ENCODE measurements at regions not wholly inside any gene's neighbourhood (a gene's known extent, or its start where the extent isn't known, plus 50 kb on each side); places are given as distances from the start of the nearest gene placed in this dataset.

GRCh38 chr10:28881171-28881882 is 204.0 kb downstream of the BAMBI start:
- DNase-seq (ENCODE audit: low read depth): no peak
- Histone ChIP-seq H3K36me3 (ENCODE audit: control insufficient read depth, insufficient read depth, low read length) (no peaks in the 10 kb centered on the region), H3K27me3 (ENCODE audit: control insufficient read depth, insufficient read depth, low read length) (no peaks in the 10 kb centered on the region), H3K4me3 (ENCODE audit: low read depth, low read length) (no peak overlapping the region)
- TF ChIP-seq, protein P1, sequence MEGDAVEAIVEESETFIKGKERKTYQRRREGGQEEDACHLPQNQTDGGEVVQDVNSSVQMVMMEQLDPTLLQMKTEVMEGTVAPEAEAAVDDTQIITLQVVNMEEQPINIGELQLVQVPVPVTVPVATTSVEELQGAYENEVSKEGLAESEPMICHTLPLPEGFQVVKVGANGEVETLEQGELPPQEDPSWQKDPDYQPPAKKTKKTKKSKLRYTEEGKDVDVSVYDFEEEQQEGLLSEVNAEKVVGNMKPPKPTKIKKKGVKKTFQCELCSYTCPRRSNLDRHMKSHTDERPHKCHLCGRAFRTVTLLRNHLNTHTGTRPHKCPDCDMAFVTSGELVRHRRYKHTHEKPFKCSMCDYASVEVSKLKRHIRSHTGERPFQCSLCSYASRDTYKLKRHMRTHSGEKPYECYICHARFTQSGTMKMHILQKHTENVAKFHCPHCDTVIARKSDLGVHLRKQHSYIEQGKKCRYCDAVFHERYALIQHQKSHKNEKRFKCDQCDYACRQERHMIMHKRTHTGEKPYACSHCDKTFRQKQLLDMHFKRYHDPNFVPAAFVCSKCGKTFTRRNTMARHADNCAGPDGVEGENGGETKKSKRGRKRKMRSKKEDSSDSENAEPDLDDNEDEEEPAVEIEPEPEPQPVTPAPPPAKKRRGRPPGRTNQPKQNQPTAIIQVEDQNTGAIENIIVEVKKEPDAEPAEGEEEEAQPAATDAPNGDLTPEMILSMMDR (IDR thresholded peaks at IDR 0.05; ENCODE audit: insufficient read depth, low read depth, low read length): no peak
- CTCF ChIA-PET: interaction anchor here (1.2 kb wide), 1 partner anchor 10 kb away, joined by 5 read pairs; no protein-coding TSS in a partner anchor
- POLR2A ChIA-PET: no interaction called here

DNA sequence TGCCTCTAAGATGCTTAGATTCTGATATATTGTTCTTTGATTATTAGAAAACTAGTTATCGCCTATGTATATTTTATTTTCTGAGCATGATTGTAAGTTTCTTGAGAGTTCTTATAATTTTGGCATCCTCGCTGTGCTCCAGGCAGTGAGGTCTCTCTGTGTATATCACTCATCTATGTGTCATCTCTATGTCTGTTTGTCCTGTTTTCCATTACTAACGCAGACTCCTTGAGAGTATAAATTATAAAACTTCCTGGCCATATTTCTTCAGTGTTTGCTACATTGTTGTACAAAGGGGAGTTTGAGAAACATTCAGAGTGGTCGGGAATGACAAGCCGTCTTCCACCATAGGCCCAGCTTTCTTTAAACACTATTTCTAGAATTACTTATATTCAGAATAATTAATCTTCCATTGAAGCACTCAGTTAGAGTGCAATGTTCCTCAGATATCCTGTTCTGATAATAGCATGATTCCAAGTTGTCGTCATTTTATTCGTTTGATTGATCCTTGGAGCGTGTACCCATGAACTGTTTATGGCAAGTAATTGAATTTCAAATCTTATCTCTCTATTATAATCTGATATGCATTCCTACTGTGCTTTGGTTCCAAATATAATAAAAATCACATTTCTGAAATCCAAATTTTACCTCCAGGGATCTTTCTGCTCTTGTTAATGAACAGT is 206.6 kb downstream of the BAMBI start:
- no peaks in the 10 kb centered on the region for H3K36me3 ChIP-seq (ENCODE audit: control insufficient read depth, insufficient read depth, low read length)
- DNase-seq (ENCODE audit: low read depth): no peak
- TF ChIP-seq, protein P1 (IDR thresholded peaks at IDR 0.05; ENCODE audit: insufficient read depth, low read depth, low read length): no peak
- H3K4me3 ChIP-seq (ENCODE audit: low read depth, low read length): no peak overlapping the region
- CTCF ChIA-PET: no interaction called here
- H3K27me3 ChIP-seq (ENCODE audit: control insufficient read depth, insufficient read depth, low read length): no peaks in the 10 kb centered on the region
- POLR2A ChIA-PET: no interaction called here

GRCh38 chr10:28890121-28890950 is 213.0 kb downstream of the BAMBI start:
- TF ChIP-seq, protein P1 (IDR thresholded peaks at IDR 0.05; ENCODE audit: insufficient read depth, low read depth, low read length): no peak
- no peak overlapping the region for H3K4me3 ChIP-seq (ENCODE audit: low read depth, low read length)
- CTCF ChIA-PET: interaction anchor here (0.6 kb wide), 2 partner anchors 28 to 53 kb away, joined by 3 read pairs; no protein-coding TSS in a partner anchor
- H3K36me3 ChIP-seq (ENCODE audit: control insufficient read depth, insufficient read depth, low read length): no peaks in the 10 kb centered on the region
- no peak for DNase-seq (ENCODE audit: low read depth)
- POLR2A ChIA-PET: no interaction called here
- H3K27me3 ChIP-seq (ENCODE audit: control insufficient read depth, insufficient read depth, low read length): no peaks in the 10 kb centered on the region

DNA sequence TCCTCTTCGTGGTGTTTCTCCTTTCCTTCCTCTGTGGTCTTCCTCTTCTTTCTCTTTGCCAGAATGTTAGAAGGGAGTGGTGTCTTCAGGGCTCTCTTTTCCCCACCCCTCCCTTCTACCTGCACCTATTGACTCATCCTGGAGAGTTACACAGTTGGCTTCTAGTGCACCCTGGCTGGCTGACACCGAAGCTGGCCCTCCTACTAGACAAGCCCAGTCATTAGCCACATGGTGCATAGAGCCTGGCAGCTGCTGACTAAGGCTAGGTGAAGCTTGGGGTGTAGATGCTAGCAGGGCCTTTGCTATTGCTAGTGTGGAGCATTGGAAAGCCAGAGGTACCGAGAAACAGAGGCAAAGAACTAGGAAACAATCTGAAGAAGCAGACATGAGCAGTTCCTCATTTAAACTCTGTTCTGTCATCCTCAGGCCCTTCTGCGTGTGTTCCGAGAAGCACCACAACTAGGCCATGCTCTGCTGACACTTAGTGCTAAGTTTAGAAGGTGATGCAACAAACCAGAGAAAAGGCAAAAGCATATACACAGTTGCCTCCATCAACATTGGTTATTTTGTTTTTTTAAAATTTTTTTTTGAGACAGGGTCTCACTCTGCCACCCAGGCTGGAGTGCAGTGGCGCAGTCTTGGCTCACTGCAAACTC is 213.9 kb downstream of the BAMBI start:
- ChIA-PET POLR2A (no interaction called here), CTCF (interaction anchor here (0.6 kb wide), 1 partner anchor 28 kb away, joined by 3 read pairs; no protein-coding TSS in a partner anchor)
- DNase-seq (ENCODE audit: low read depth): no peak
- H3K27me3 ChIP-seq (ENCODE audit: control insufficient read depth, insufficient read depth, low read length): no peaks in the 10 kb centered on the region
- TF ChIP-seq, protein P1 (IDR thresholded peaks at IDR 0.05; ENCODE audit: insufficient read depth, low read depth, low read length): no peak
- no peaks in the 10 kb centered on the region for H3K36me3 ChIP-seq (ENCODE audit: control insufficient read depth, insufficient read depth, low read length)
- H3K4me3 ChIP-seq (ENCODE audit: low read depth, low read length): no peak overlapping the region

All from BJ (cell line).